Activated CD4-positive, alpha-beta T cell treated with anti-CD3 and anti-CD28 coated beads, Interleukin-2, amount 10 ng/mL, durations not matched to agents 24 days and 14 days (primary cell): ENCODE measurements at regions not wholly inside any gene's neighbourhood (a gene's known extent, or its start where the extent isn't known, plus 50 kb on each side); places are given as distances from the start of the nearest gene placed in this dataset.

ENCODE experiments used
- DNase-seq: peaks from one replicate; pipeline ENCODE4 v3.0.0; 2022
- H3K27ac Mint-ChIP-seq: one replicate; pipeline ENCODE4 v1.8.0; 2022; ENCODE audit warnings: mild to moderate bottlenecking, mixed read lengths
- H3K27me3 Mint-ChIP-seq: one replicate; pipeline ENCODE4 v1.8.0; 2022; ENCODE audit warnings: mixed read lengths
- H3K36me3 Mint-ChIP-seq: one replicate; pipeline ENCODE4 v1.8.0; 2022; ENCODE audit warnings: low read depth, mild to moderate bottlenecking, mixed read lengths
- H3K4me1 Mint-ChIP-seq: one replicate; pipeline ENCODE4 v1.8.0; 2021; ENCODE audit warnings: mixed read lengths
- H3K4me3 Mint-ChIP-seq: one replicate; pipeline ENCODE4 v1.8.0; 2022; ENCODE audit warnings: mild to moderate bottlenecking, moderate library complexity, mixed read lengths
- H3K9me3 Mint-ChIP-seq: one replicate; pipeline ENCODE4 v1.8.0; 2021; ENCODE audit warnings: mixed read lengths
- intact Hi-C: fragments of 100-400 bp; cut with micrococcal nuclease; formaldehyde crosslinking; loops from one replicate; pipeline ENCODE4 v1.15.1; 2023

- H3K4me1 Mint-ChIP-seq, result peaks cover 10% of the 10 kb centered on the region
- H3K9me3 Mint-ChIP-seq, result no peaks in the 10 kb centered on the region
- DNase-seq, result no peak
- intact Hi-C loops, result no loop called here
- no peaks in the 10 kb centered on the region for H3K27me3 Mint-ChIP-seq
- no peaks in the 10 kb centered on the region for H3K36me3 Mint-ChIP-seq
- no peak overlapping the region for H3K27ac Mint-ChIP-seq
- no peak overlapping the region for H3K4me3 Mint-ChIP-seq
Observed at GRCh38 chr7:93048136-93048930, 69.4 kb downstream of the SAMD9 start.

- no peaks in the 10 kb centered on the region for H3K27me3 Mint-ChIP-seq
- no peaks in the 10 kb centered on the region for H3K9me3 Mint-ChIP-seq
- no peaks in the 10 kb centered on the region for H3K36me3 Mint-ChIP-seq
- no peak overlapping the region for H3K4me3 Mint-ChIP-seq
- H3K27ac Mint-ChIP-seq, result no peak overlapping the region
- DNase-seq, result no peak
- intact Hi-C loops, result no loop called here
- peaks cover 8% of the 10 kb centered on the region for H3K4me1 Mint-ChIP-seq
Observed at GRCh38 chr7:93047514-93048099, 70.2 kb downstream of the SAMD9 start.

- H3K4me1 Mint-ChIP-seq, result peaks cover 8% of the 10 kb centered on the region
- no peaks in the 10 kb centered on the region for H3K9me3 Mint-ChIP-seq
- H3K27ac Mint-ChIP-seq, result no peak overlapping the region
- H3K27me3 Mint-ChIP-seq, result no peaks in the 10 kb centered on the region
- H3K36me3 Mint-ChIP-seq, result no peaks in the 10 kb centered on the region
- no peak for DNase-seq
- intact Hi-C loops, result no loop called here
- H3K4me3 Mint-ChIP-seq, result no peak overlapping the region
Observed at GRCh38 chr7:93046641-93047040, 71.1 kb downstream of the SAMD9 start.

GRCh38 chr7:93044147-93044810 lies 73.5 kb downstream of the SAMD9 start:
- DNase-seq, result no peak
- Mint-ChIP-seq H3K27me3 (no peaks in the 10 kb centered on the region), H3K36me3 (no peaks in the 10 kb centered on the region), H3K27ac (no peak overlapping the region), H3K4me3 (no peak overlapping the region), H3K9me3 (no peaks in the 10 kb centered on the region), H3K4me1 (peaks cover 14% of the 10 kb centered on the region)
- intact Hi-C loops, result no loop called here

GRCh38 chr7:93043385-93043985 lies 74.3 kb downstream of the SAMD9 start:
- H3K4me3 Mint-ChIP-seq, result no peak overlapping the region
- H3K27ac Mint-ChIP-seq, result no peak overlapping the region
- no peaks in the 10 kb centered on the region for H3K27me3 Mint-ChIP-seq
- DNase-seq, result no peak
- no peaks in the 10 kb centered on the region for H3K36me3 Mint-ChIP-seq
- intact Hi-C loops, result no loop called here
- H3K4me1 Mint-ChIP-seq, result peaks cover 15% of the 10 kb centered on the region
- H3K9me3 Mint-ChIP-seq, result no peaks in the 10 kb centered on the region

- no peak overlapping the region for H3K27ac Mint-ChIP-seq
- H3K27me3 Mint-ChIP-seq, result no peaks in the 10 kb centered on the region
- intact Hi-C loops, result no loop called here
- DNase-seq, result no peak
- no peak overlapping the region for H3K4me3 Mint-ChIP-seq
- no peaks in the 10 kb centered on the region for H3K9me3 Mint-ChIP-seq
- H3K36me3 Mint-ChIP-seq, result no peaks in the 10 kb centered on the region
- peaks cover 33% of the 10 kb centered on the region for H3K4me1 Mint-ChIP-seq
Observed at GRCh38 chr7:93040355-93040754, 77.4 kb downstream of the SAMD9 start.

- Mint-ChIP-seq H3K36me3 (no peaks in the 10 kb centered on the region), H3K9me3 (no peaks in the 10 kb centered on the region), H3K27me3 (no peaks in the 10 kb centered on the region), H3K4me1 (peaks cover 33% of the 10 kb centered on the region), H3K27ac (no peak overlapping the region), H3K4me3 (no peak overlapping the region)
- no peak for DNase-seq
- intact Hi-C loops, result loop anchor here (5.0 to 10.0 kb wide), 4 partner anchors 62 to 407 kb away; no protein-coding TSS in a partner anchor
Observed at GRCh38 chr7:93039786-93040185, 78.0 kb downstream of the SAMD9 start.

- Mint-ChIP-seq H3K4me3 (no peak overlapping the region), H3K4me1 (peaks cover 29% of the 10 kb centered on the region), H3K27ac (no peak overlapping the region), H3K9me3 (no peaks in the 10 kb centered on the region), H3K27me3 (no peaks in the 10 kb centered on the region), H3K36me3 (no peaks in the 10 kb centered on the region)
- DNase-seq, result no peak
- intact Hi-C loops, result loop anchor here (5.0 to 10.0 kb wide), 4 partner anchors 62 to 407 kb away; no protein-coding TSS in a partner anchor
Observed at GRCh38 chr7:93039282-93039681, 78.5 kb downstream of the SAMD9 start.

GRCh38 chr7:93036807-93037206 lies 81.0 kb downstream of the SAMD9 start:
- peak overlapping the region; percentile 74 for H3K27ac Mint-ChIP-seq
- no peak overlapping the region for H3K4me3 Mint-ChIP-seq
- peak; percentile 83 for DNase-seq
- H3K27me3 Mint-ChIP-seq, result no peaks in the 10 kb centered on the region
- peaks cover 3% of the 10 kb centered on the region for H3K36me3 Mint-ChIP-seq
- peaks cover 26% of the 10 kb centered on the region for H3K4me1 Mint-ChIP-seq
- H3K9me3 Mint-ChIP-seq, result no peaks in the 10 kb centered on the region
- intact Hi-C loops, result loop anchor here (1.0 to 10.0 kb wide), 10 partner anchors 18 to 405 kb away; no protein-coding TSS in a partner anchor

GRCh38 chr7:93036149-93036640 lies 81.6 kb downstream of the SAMD9 start:
- Mint-ChIP-seq H3K27ac (peak overlapping the region; percentile 74), H3K4me3 (no peak overlapping the region), H3K27me3 (no peaks in the 10 kb centered on the region), H3K36me3 (peaks cover 5% of the 10 kb centered on the region), H3K4me1 (peaks cover 26% of the 10 kb centered on the region), H3K9me3 (no peaks in the 10 kb centered on the region)
- intact Hi-C loops, result loop anchor here (1.0 to 10.0 kb wide), 7 partner anchors 19 to 404 kb away; no protein-coding TSS in a partner anchor
- no peak for DNase-seq

- H3K4me3 Mint-ChIP-seq, result no peak overlapping the region
- no peak overlapping the region for H3K27ac Mint-ChIP-seq
- no peaks in the 10 kb centered on the region for H3K27me3 Mint-ChIP-seq
- H3K4me1 Mint-ChIP-seq, result peaks cover 10% of the 10 kb centered on the region
- intact Hi-C loops, result loop anchor here (10.0 kb wide), 1 partner anchor 77 kb away; no protein-coding TSS in a partner anchor
- H3K9me3 Mint-ChIP-seq, result peaks cover 3% of the 10 kb centered on the region
- no peak for DNase-seq
- peaks cover 8% of the 10 kb centered on the region for H3K36me3 Mint-ChIP-seq
Observed at GRCh38 chr7:93031795-93032194, 86.0 kb downstream of the SAMD9 start.

GRCh38 chr7:93030605-93031225 lies 87.1 kb downstream of the SAMD9 start:
- no peak overlapping the region for H3K27ac Mint-ChIP-seq
- intact Hi-C loops, result loop anchor here (10.0 kb wide), 1 partner anchor 76 kb away; no protein-coding TSS in a partner anchor
- no peaks in the 10 kb centered on the region for H3K27me3 Mint-ChIP-seq
- peaks cover 10% of the 10 kb centered on the region for H3K4me1 Mint-ChIP-seq
- H3K36me3 Mint-ChIP-seq, result peaks cover 8% of the 10 kb centered on the region
- H3K4me3 Mint-ChIP-seq, result no peak overlapping the region
- H3K9me3 Mint-ChIP-seq, result peaks cover 3% of the 10 kb centered on the region
- no peak for DNase-seq

GRCh38 chr7:93029056-93029455 lies 88.7 kb downstream of the SAMD9 start:
- peaks cover 8% of the 10 kb centered on the region for H3K36me3 Mint-ChIP-seq
- H3K27me3 Mint-ChIP-seq, result no peaks in the 10 kb centered on the region
- DNase-seq, result no peak
- peaks cover 15% of the 10 kb centered on the region for H3K4me1 Mint-ChIP-seq
- peaks cover 3% of the 10 kb centered on the region for H3K9me3 Mint-ChIP-seq
- H3K4me3 Mint-ChIP-seq, result no peak overlapping the region
- intact Hi-C loops, result no loop called here
- H3K27ac Mint-ChIP-seq, result no peak overlapping the region
